ENCODE measurements at regions not wholly inside any gene's neighbourhood (a gene's known extent, or its start where the extent isn't known, plus 50 kb on each side); places are given as distances from the start of the nearest gene placed in this dataset.

- TF ChIP-seq GATA3 (IDR thresholded peaks at IDR 0.05; ENCODE audit: low read depth, low read length): no peak
- TF ChIP-seq GATA2 (IDR thresholded peaks at IDR 0.05; ENCODE audit: low read depth, low read length): no peak
Measured at GRCh38 chr9:129463994-129464393, 156.9 kb downstream of the C9orf50 start.

All from SH-SY5Y (cell line).